Left ventricle myocardium inferior (tissue), 1 donor: ENCODE measurements at regions not wholly inside any gene's neighbourhood (a gene's known extent, or its start where the extent isn't known, plus 50 kb on each side); places are given as distances from the start of the nearest gene placed in this dataset.

ENCODE experiments used
- DNase-seq: peaks from one replicate; pipeline ENCODE4 v3.0.0-alpha.2; 2020
- H3K27ac ChIP-seq: fragments of 200-600 bp; replicated peaks from 2 replicates; pipeline ENCODE4 v1.8.0; 2021
- H3K27me3 ChIP-seq: fragments of 200-600 bp; 2 replicates; pipeline ENCODE4 v1.8.0; 2021; ENCODE audit warnings: low read depth
- H3K36me3 ChIP-seq: fragments of 200-600 bp; 2 replicates; pipeline ENCODE4 v1.8.0; 2021
- H3K4me1 ChIP-seq: fragments of 200-600 bp; 2 replicates; pipeline ENCODE4 v1.8.0; 2021
- H3K4me3 ChIP-seq: fragments of 200-600 bp; 2 replicates; pipeline ENCODE4 v1.8.0; 2021; ENCODE audit warnings: mild to moderate bottlenecking, moderate library complexity
- H3K9me3 ChIP-seq: fragments of 200-600 bp; replicated peaks from 2 replicates; pipeline ENCODE4 v1.8.0; 2021
- CTCF ChIP-seq: fragments of 200-600 bp; IDR thresholded peaks from 2 replicates; pipeline ENCODE4 v1.8.0; 2021; ENCODE audit warnings: antibody characterized with exemption, mild to moderate bottlenecking, borderline replicate concordance
- intact Hi-C: fragments of 100-400 bp; cut with micrococcal nuclease; formaldehyde crosslinking; loops from one replicate; pipeline ENCODE4 v1.11.0; 2022
- donor health status: DM: no; HTN: yes; CAD: no; lungs with severe emphysema.

DNA sequence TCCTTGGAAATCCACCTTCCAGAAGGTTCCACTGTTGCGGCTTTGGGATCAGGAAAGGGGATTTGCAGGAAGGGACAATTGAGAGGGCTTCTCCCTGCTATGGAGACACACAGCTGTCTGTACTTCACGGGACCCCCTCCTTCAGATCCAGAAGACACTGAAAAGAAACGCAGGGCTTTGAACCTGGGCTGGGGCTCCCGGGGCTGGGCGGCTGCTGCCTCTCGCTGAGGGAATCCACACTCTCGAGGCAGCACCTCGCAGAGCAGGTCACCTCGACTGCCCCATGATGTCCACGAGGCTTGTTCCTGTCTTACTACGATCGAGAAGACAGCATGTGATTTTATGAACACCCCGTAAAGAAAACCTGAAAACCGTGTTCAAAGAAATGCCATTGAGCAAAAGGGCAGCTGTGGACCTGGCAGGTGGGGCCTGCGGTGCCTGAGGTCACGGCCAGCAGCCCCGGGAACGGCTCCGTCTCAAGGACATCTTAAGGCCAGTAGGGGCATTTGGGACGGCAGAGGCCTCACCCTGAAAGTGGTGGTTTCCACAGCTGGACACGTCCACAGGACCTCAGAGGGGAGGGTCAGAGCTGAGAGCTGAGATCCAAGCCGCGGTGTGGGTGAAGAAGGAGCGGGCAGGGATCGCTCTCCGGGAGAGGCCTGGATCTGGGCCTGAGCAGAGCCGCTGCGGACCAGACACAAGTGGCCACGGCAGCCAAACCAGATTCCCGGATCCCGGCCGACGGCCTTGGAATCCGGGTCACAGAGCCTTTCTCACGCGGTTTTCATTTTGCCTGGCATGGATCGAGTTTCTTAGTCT, 165.7 kb downstream of the RTP5 start:
- DNase-seq = no peak
- Histone ChIP-seq H3K27me3 (peaks cover 66% of the 10 kb centered on the region), H3K9me3 (no peaks in the 10 kb centered on the region), H3K4me3 (no peak overlapping the region), H3K36me3 (no peaks in the 10 kb centered on the region), H3K27ac (no peak overlapping the region), H3K4me1 (no peaks in the 10 kb centered on the region)
- intact Hi-C loops = no loop called here
- no peak for TF ChIP-seq CTCF

- peaks cover 69% of the 10 kb centered on the region for H3K27me3 ChIP-seq
- no peaks in the 10 kb centered on the region for H3K36me3 ChIP-seq
- DNase-seq = no peak
- H3K4me1 ChIP-seq = no peaks in the 10 kb centered on the region
- TF ChIP-seq CTCF = no peak
- H3K4me3 ChIP-seq = no peak overlapping the region
- no peaks in the 10 kb centered on the region for H3K9me3 ChIP-seq
- no peak overlapping the region for H3K27ac ChIP-seq
- intact Hi-C loops = no loop called here
Measured at GRCh38 chr2:242035858-242036652, 166.5 kb downstream of the RTP5 start.

DNA sequence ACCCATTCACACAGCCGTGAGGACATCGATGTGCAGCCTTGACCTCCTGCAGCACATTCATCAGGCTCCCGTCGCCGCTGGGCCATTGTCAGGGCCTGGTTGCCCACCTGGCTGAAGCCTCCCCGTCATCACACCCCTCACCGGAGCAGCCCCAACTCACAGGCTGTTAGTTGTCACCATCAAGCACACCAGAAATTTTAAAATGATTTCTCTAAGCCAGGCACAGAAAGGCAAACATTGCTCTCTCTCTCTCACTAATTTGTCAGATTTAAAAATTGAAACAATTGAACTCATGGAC, 167.1 kb downstream of the RTP5 start:
- no peak overlapping the region for H3K27ac ChIP-seq
- intact Hi-C loops = no loop called here
- no peak for TF ChIP-seq CTCF
- H3K4me1 ChIP-seq = no peaks in the 10 kb centered on the region
- no peak for DNase-seq
- H3K4me3 ChIP-seq = no peak overlapping the region
- no peaks in the 10 kb centered on the region for H3K9me3 ChIP-seq
- H3K27me3 ChIP-seq = peaks cover 69% of the 10 kb centered on the region
- no peaks in the 10 kb centered on the region for H3K36me3 ChIP-seq

GRCh38 chr2:242038166-242038927, 168.8 kb downstream of the RTP5 start:
- intact Hi-C loops = no loop called here
- H3K9me3 ChIP-seq = no peaks in the 10 kb centered on the region
- no peaks in the 10 kb centered on the region for H3K36me3 ChIP-seq
- no peaks in the 10 kb centered on the region for H3K4me1 ChIP-seq
- H3K4me3 ChIP-seq = no peak overlapping the region
- H3K27me3 ChIP-seq = peaks cover 71% of the 10 kb centered on the region
- TF ChIP-seq CTCF = no peak
- no peak for DNase-seq
- no peak overlapping the region for H3K27ac ChIP-seq

DNA sequence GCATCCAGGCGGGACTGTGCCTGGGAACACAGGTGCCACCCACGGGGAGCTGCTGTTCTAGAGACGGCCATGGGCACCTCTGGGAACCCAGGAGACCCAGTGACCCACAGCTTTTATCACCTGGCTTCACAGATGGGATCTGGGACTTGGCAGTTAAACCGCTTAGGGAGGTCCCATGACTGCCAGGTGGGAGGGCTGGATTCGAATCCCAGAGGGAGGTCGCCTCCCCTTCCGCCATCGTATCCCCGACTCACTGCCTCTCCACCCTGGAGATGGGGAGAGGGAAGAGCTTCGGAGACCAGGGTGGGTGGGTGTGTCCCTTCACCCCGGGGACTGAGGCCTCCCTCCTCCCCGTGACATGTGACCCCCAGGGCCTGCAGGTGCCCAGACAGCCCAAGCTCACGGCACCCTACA, 169.4 kb downstream of the RTP5 start:
- Histone ChIP-seq H3K4me3 (no peak overlapping the region), H3K27ac (no peak overlapping the region), H3K9me3 (no peaks in the 10 kb centered on the region), H3K36me3 (no peaks in the 10 kb centered on the region), H3K4me1 (no peaks in the 10 kb centered on the region), H3K27me3 (peaks cover 77% of the 10 kb centered on the region)
- intact Hi-C loops = no loop called here
- no peak for DNase-seq
- no peak for TF ChIP-seq CTCF
